ENCODE measurements at regions not wholly inside any gene's neighbourhood (a gene's known extent, or its start where the extent isn't known, plus 50 kb on each side); places are given as distances from the start of the nearest gene placed in this dataset.

- no peak overlapping the region for H3K4me3 ChIP-seq (replicated peaks; ENCODE audit: low read depth, low read length)
- no peak for DNase-seq (ENCODE audit: extremely low read depth, insufficient read length)
- TF ChIP-seq CTCF (IDR thresholded peaks at IDR 0.05; ENCODE audit: insufficient read depth, low read length, poor library complexity, severe bottlenecking), result no peak
Measured at GRCh38 chr21:41095983-41096382, 72.0 kb upstream of the BACE2 start.

GRCh38 chr21:41098076-41098475 lies 69.9 kb upstream of the BACE2 start:
- Histone ChIP-seq H3K4me3 (replicated peaks; ENCODE audit: low read depth, low read length) (no peak overlapping the region), H3K27me3 (replicated peaks; ENCODE audit: control insufficient read depth, insufficient read depth, low read length) (no peaks in the 10 kb centered on the region), H3K36me3 (ENCODE audit: control insufficient read depth, insufficient read depth, low read length) (no peaks in the 10 kb centered on the region)
- DNase-seq (ENCODE audit: extremely low read depth, insufficient read length), result no peak
- no peak for TF ChIP-seq CTCF (IDR thresholded peaks at IDR 0.05; ENCODE audit: insufficient read depth, low read length, poor library complexity, severe bottlenecking)

More at GRCh38 chr21:41095983-41096382, 72.0 kb upstream of the BACE2 start:
- no peaks in the 10 kb centered on the region for H3K27me3 ChIP-seq (replicated peaks; ENCODE audit: control insufficient read depth, insufficient read depth, low read length)
- H3K36me3 ChIP-seq (ENCODE audit: control insufficient read depth, insufficient read depth, low read length), result no peaks in the 10 kb centered on the region

- no peaks in the 10 kb centered on the region for H3K36me3 ChIP-seq (ENCODE audit: control insufficient read depth, insufficient read depth, low read length)
- no peak for TF ChIP-seq CTCF (IDR thresholded peaks at IDR 0.05; ENCODE audit: insufficient read depth, low read length, poor library complexity, severe bottlenecking)
- DNase-seq (ENCODE audit: extremely low read depth, insufficient read length), result no peak
- no peaks in the 10 kb centered on the region for H3K27me3 ChIP-seq (replicated peaks; ENCODE audit: control insufficient read depth, insufficient read depth, low read length)
- H3K4me3 ChIP-seq (replicated peaks; ENCODE audit: low read depth, low read length), result no peak overlapping the region
Measured at GRCh38 chr21:41098481-41099042, 69.4 kb upstream of the BACE2 start.

- Histone ChIP-seq H3K4me3 (replicated peaks; ENCODE audit: low read depth, low read length) (no peak overlapping the region), H3K36me3 (ENCODE audit: control insufficient read depth, insufficient read depth, low read length) (no peaks in the 10 kb centered on the region), H3K27me3 (replicated peaks; ENCODE audit: control insufficient read depth, insufficient read depth, low read length) (no peaks in the 10 kb centered on the region)
- no peak for DNase-seq (ENCODE audit: extremely low read depth, insufficient read length)
- no peak for TF ChIP-seq CTCF (IDR thresholded peaks at IDR 0.05; ENCODE audit: insufficient read depth, low read length, poor library complexity, severe bottlenecking)
Measured at GRCh38 chr21:41100826-41101550, 67.0 kb upstream of the BACE2 start.

- no peak for TF ChIP-seq CTCF (IDR thresholded peaks at IDR 0.05; ENCODE audit: insufficient read depth, low read length, poor library complexity, severe bottlenecking)
- Histone ChIP-seq H3K36me3 (ENCODE audit: control insufficient read depth, insufficient read depth, low read length) (no peaks in the 10 kb centered on the region), H3K27me3 (replicated peaks; ENCODE audit: control insufficient read depth, insufficient read depth, low read length) (no peaks in the 10 kb centered on the region), H3K4me3 (replicated peaks; ENCODE audit: low read depth, low read length) (no peak overlapping the region)
- no peak for DNase-seq (ENCODE audit: extremely low read depth, insufficient read length)
Measured at GRCh38 chr21:41102281-41102680, 65.7 kb upstream of the BACE2 start.

All from GM06990 (cell line).